ENCODE measurements at regions not wholly inside any gene's neighbourhood (a gene's known extent, or its start where the extent isn't known, plus 50 kb on each side); places are given as distances from the start of the nearest gene placed in this dataset.
A peak's percentile ranks its signal among the peaks of the same experiment; 100 is the strongest.

GRCh38 chr6:6057442-6058053, 50.8 kb upstream of the NRN1 start:
- DNase-seq (ENCODE audit: low read depth) = peak; percentile 42
- TF ChIP-seq CTCF (IDR thresholded peaks at IDR 0.05; ENCODE audit: control insufficient read depth, extremely low read depth, insufficient read depth) = peak; percentile 65
- no peak overlapping the region for H3K4me3 ChIP-seq (ENCODE audit: low read depth, low read length)
